ENCODE measurements at regions not wholly inside any gene's neighbourhood (a gene's known extent, or its start where the extent isn't known, plus 50 kb on each side); places are given as distances from the start of the nearest gene placed in this dataset.

DNA sequence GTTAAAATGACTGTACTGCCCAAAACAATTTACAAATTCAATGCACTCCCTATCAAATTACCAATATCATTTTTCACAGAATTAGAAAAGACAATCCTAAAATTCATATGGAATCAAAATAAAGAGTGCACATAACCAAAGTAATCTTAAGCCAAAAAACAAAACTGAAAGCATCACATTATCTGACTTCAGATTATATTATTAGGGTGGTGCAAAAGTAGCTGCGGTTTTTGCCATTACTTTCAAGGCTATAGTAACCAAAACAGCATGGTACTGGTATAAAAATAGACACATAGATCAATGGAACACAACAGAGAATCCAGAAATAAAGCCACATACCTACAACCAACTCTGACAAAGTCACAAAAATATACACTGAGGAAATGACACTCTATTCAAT is 396.6 kb downstream of the EIPR1 start:
- Histone ChIP-seq H3K36me3 (replicated peaks in 1 of 2; ENCODE audit: insufficient read depth in 1 of 2, low read depth in 2 of 2) (no peaks in the 10 kb centered on the region), H3K27me3 (no peaks in the 10 kb centered on the region), H3K9me3 (no peaks in the 10 kb centered on the region), H3K4me1 (no peaks in the 10 kb centered on the region), H3K27ac (no peak overlapping the region), H3K4me3 (no peak overlapping the region)
- no peak for DNase-seq
- 68 to 72% methylated on average over 1 of the region's 1 CpG for WGBS, 2 donors
- TF ChIP-seq, protein P1, sequence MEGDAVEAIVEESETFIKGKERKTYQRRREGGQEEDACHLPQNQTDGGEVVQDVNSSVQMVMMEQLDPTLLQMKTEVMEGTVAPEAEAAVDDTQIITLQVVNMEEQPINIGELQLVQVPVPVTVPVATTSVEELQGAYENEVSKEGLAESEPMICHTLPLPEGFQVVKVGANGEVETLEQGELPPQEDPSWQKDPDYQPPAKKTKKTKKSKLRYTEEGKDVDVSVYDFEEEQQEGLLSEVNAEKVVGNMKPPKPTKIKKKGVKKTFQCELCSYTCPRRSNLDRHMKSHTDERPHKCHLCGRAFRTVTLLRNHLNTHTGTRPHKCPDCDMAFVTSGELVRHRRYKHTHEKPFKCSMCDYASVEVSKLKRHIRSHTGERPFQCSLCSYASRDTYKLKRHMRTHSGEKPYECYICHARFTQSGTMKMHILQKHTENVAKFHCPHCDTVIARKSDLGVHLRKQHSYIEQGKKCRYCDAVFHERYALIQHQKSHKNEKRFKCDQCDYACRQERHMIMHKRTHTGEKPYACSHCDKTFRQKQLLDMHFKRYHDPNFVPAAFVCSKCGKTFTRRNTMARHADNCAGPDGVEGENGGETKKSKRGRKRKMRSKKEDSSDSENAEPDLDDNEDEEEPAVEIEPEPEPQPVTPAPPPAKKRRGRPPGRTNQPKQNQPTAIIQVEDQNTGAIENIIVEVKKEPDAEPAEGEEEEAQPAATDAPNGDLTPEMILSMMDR (IDR thresholded peaks at IDR 0.05): no peak
- no peak for TF ChIP-seq POLR2A (IDR thresholded peaks at IDR 0.05)
- ATAC-seq: no peak
- intact Hi-C loops (cut with DNase I): no loop called here

- DNase-seq (no peak), ATAC-seq (no peak)
- no peaks in the 10 kb centered on the region for H3K9me3 ChIP-seq
- intact Hi-C loops (cut with DNase I): no loop called here
- H3K4me1 ChIP-seq: no peaks in the 10 kb centered on the region
- H3K27ac ChIP-seq: no peak overlapping the region
- TF ChIP-seq, protein P1 (IDR thresholded peaks at IDR 0.05): no peak
- H3K27me3 ChIP-seq: no peaks in the 10 kb centered on the region
- H3K4me3 ChIP-seq: no peak overlapping the region
- WGBS, 2 donors: 33 to 39% methylated on average over 2 of the region's 2 CpGs
- no peaks in the 10 kb centered on the region for H3K36me3 ChIP-seq (replicated peaks in 1 of 2; ENCODE audit: insufficient read depth in 1 of 2, low read depth in 2 of 2)
These were observed 402.6 kb downstream of the EIPR1 start for GRCh38 chr2:2974982-2975381.

GRCh38 chr2:2960441-2961133 is 417.0 kb downstream of the EIPR1 start:
- ATAC-seq (no peak), DNase-seq (no peak)
- WGBS, 2 donors: 60 to 68% methylated on average over 17 of the region's 17 CpGs
- no peaks in the 10 kb centered on the region for H3K27me3 ChIP-seq
- no peaks in the 10 kb centered on the region for H3K9me3 ChIP-seq
- TF ChIP-seq POLR2A (IDR thresholded peaks at IDR 0.05): no peak
- TF ChIP-seq, protein P1 (IDR thresholded peaks at IDR 0.05): no peak
- no peak overlapping the region for H3K4me3 ChIP-seq
- H3K36me3 ChIP-seq (replicated peaks in 1 of 2; ENCODE audit: insufficient read depth in 1 of 2, low read depth in 2 of 2): no peaks in the 10 kb centered on the region
- no peaks in the 10 kb centered on the region for H3K4me1 ChIP-seq
- H3K27ac ChIP-seq: no peak overlapping the region
- intact Hi-C loops (cut with DNase I): no loop called here

DNA sequence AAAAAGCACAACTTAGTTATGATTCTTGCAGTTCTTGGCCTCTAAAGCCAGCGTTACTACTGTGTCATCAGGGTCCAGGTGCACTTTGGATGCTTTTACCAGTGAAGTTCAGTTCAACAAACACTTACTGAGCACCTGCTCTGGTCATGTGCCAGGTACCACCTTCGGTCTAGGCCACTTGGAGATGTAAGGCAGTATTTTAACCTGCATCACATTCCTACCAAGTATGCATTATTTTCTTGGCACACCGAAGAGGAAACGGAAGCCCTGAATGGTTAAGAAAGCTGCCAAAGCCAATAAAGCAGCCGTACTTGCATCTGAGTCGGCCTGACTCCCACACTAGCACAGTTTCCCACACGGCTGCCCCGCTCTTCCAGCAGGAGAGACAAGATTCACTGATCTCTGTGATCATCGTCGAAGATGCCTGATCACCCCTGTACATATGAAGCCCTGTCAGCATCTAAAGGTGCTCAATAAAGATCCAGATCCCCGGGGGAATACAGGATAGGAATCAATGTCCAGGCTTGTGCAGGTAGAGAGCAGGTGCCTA is 427.1 kb downstream of the EIPR1 start:
- ATAC-seq: no peak
- H3K4me1 ChIP-seq: no peaks in the 10 kb centered on the region
- 58% methylated on average over 11 of the region's 11 CpGs for WGBS, 2 donors
- no peak overlapping the region for H3K4me3 ChIP-seq
- no peak for DNase-seq
- H3K27ac ChIP-seq: no peak overlapping the region
- intact Hi-C loops (cut with DNase I): no loop called here
- H3K27me3 ChIP-seq: no peaks in the 10 kb centered on the region
- no peaks in the 10 kb centered on the region for H3K9me3 ChIP-seq
- H3K36me3 ChIP-seq (replicated peaks in 1 of 2; ENCODE audit: insufficient read depth in 1 of 2, low read depth in 2 of 2): no peaks in the 10 kb centered on the region
- TF ChIP-seq, protein P1 (IDR thresholded peaks at IDR 0.05): no peak
- no peak for TF ChIP-seq POLR2A (IDR thresholded peaks at IDR 0.05)

DNA sequence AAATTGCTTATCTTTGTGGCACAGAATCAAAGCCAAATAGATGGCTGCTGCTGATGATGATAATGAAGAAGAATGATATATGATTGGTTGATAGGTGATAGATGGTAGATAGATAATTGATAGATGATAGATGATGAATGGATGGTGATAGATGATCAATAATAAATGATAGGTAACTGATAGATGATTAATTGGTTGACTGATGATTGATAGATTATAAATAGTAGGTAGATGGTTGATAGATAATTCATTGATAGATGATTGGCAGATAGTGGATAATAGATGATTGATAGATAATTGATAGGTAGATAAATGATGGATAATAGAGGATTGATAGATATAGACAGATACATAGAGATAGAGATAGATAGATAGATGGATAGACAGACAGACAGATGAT is 430.2 kb downstream of the EIPR1 start:
- ATAC-seq: no peak
- no peak for TF ChIP-seq POLR2A (IDR thresholded peaks at IDR 0.05)
- TF ChIP-seq, protein P1 (IDR thresholded peaks at IDR 0.05): no peak
- H3K36me3 ChIP-seq (replicated peaks in 1 of 2; ENCODE audit: insufficient read depth in 1 of 2, low read depth in 2 of 2): no peaks in the 10 kb centered on the region
- no peaks in the 10 kb centered on the region for H3K4me1 ChIP-seq
- no peak overlapping the region for H3K4me3 ChIP-seq
- H3K27me3 ChIP-seq: no peaks in the 10 kb centered on the region
- intact Hi-C loops (cut with DNase I): no loop called here
- peaks cover 0 to 7% (median 0%) of the 10 kb centered on the region in 3 donors for H3K9me3 ChIP-seq
- no peak for DNase-seq
- H3K27ac ChIP-seq: no peak overlapping the region

Measured in body of pancreas (tissue), 4 donors.